Suprapubic skin (tissue), 3 donors: ENCODE measurements at regions not wholly inside any gene's neighbourhood (a gene's known extent, or its start where the extent isn't known, plus 50 kb on each side); places are given as distances from the start of the nearest gene placed in this dataset.
"Not testable (repeated sequence)": the region's sequence is repeated elsewhere in the genome, so short reads cannot be mapped to it uniquely, and the experiment has no call there.

Experiments used
- POLR2AphosphoS5 ChIP-seq, 3 donors: sonication (generic); formaldehyde crosslinking; IDR thresholded peaks; one replicate each; pipeline ENCODE4 v1.6.1; 2017; ENCODE audit warnings: antibody characterized with exemption in 3 of 3
- TF ChIP-seq, protein P1 (sequence below), 2 donors: fragments of 200-600 bp in 1 of 2; fragments of 450-650 bp in 1 of 2; sonication (generic) in 1 of 2; IDR thresholded peaks; one replicate each; pipeline ENCODE4 v1.5.1; 2016 to 2019; ENCODE audit warnings: antibody characterized with exemption in 2 of 2, mild to moderate bottlenecking in 1 of 2, moderate library complexity in 1 of 2

DNA sequence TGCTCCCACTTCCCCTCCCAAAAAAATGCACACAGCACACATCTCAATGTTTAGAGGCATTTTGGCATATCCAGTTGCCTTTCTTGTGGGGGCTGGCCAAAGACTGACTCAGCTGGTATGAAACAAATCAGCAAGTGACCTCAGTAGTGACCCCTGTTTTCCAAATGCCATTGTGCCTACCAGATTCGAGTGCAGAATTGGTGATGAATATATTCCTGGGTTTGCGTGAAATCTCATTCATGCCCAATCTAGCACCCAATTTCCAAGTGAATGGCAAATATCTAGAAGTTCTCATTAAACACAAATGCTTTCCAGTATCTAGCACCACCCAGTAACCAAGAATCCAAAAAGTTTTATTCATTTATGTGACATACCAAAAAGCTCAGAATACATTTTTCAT is 83.6 kb downstream of the FOXD4L6 start:
- TF ChIP-seq, protein P1, sequence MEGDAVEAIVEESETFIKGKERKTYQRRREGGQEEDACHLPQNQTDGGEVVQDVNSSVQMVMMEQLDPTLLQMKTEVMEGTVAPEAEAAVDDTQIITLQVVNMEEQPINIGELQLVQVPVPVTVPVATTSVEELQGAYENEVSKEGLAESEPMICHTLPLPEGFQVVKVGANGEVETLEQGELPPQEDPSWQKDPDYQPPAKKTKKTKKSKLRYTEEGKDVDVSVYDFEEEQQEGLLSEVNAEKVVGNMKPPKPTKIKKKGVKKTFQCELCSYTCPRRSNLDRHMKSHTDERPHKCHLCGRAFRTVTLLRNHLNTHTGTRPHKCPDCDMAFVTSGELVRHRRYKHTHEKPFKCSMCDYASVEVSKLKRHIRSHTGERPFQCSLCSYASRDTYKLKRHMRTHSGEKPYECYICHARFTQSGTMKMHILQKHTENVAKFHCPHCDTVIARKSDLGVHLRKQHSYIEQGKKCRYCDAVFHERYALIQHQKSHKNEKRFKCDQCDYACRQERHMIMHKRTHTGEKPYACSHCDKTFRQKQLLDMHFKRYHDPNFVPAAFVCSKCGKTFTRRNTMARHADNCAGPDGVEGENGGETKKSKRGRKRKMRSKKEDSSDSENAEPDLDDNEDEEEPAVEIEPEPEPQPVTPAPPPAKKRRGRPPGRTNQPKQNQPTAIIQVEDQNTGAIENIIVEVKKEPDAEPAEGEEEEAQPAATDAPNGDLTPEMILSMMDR (IDR thresholded peaks at IDR 0.05), result not testable (repeated sequence)
- not testable (repeated sequence) for TF ChIP-seq POLR2AphosphoS5 (IDR thresholded peaks at IDR 0.05)
